ENCODE measurements at regions not wholly inside any gene's neighbourhood (a gene's known extent, or its start where the extent isn't known, plus 50 kb on each side); places are given as distances from the start of the nearest gene placed in this dataset.

GRCh38 chr19:30846102-30846501 is 473.9 kb downstream of the ZNF536 start:
- peaks cover 0 to 2% of the 10 kb centered on the region in 2 experiments; a peak in 1 of 4 replicates for H3K9me3 ChIP-seq (ENCODE audit: insufficient read depth in 2 of 2, low read depth in 1 of 2, low read length in 1 of 2)
- H3K4me3 ChIP-seq (ENCODE audit: extremely low read depth in 1 of 4, insufficient read depth in 2 of 4, low read depth in 3 of 4, low read length in 4 of 4): no peak overlapping the region
- H3K36me3 ChIP-seq (ENCODE audit: control insufficient read depth in 2 of 4, insufficient read depth in 4 of 4, low read length in 3 of 4): no peaks in the 10 kb centered on the region
- no peak overlapping the region for H3K4me2 ChIP-seq (ENCODE audit: insufficient read depth in 1 of 2, low read depth in 2 of 2, low read length in 2 of 2)
- no peak overlapping the region for H3K14ac ChIP-seq (ENCODE audit: insufficient read length)
- H2BK12ac ChIP-seq (ENCODE audit: low read depth, low read length): no peak overlapping the region
- H3K9ac ChIP-seq (replicated peaks in 1 of 4; ENCODE audit: extremely low read depth in 1 of 4, low read depth in 3 of 4, low read length in 3 of 4): no peak overlapping the region
- H2BK5ac ChIP-seq (ENCODE audit: low read depth, low read length): no peak overlapping the region
- no peaks in the 10 kb centered on the region; the same call in 1 of the 2 replicates for H3K23me2 ChIP-seq (ENCODE audit: low read depth, low read length)
- WGBS, 2 experiments (ENCODE audit: extremely low coverage in 1 of 2, insufficient coverage in 1 of 2, insufficient read length in 1 of 2, insufficient replicate concordance in 2 of 2, low coverage in 1 of 2, low lambda C conversion rate in 2 of 2, missing lambda C conversion rate in 1 of 2): 94% methylated on average over 13 of the region's 13 CpGs; no CpG with 5 or more reads in 1 of the 2 experiments
- H4K20me1 ChIP-seq (replicated peaks in 1 of 2; ENCODE audit: control insufficient read depth in 1 of 2, insufficient read depth in 2 of 2, low read length in 2 of 2): no peaks in the 10 kb centered on the region
- no peak overlapping the region for H4K91ac ChIP-seq (replicated peaks; ENCODE audit: insufficient read length, low read length)
- H3K18ac ChIP-seq (ENCODE audit: extremely low read depth, low read length): no peak overlapping the region
- DNase-seq (ENCODE audit: low read depth in 1 of 2, low spot score in 2 of 2) (no peak), FAIRE-seq (no peak)
- H3K79me2 ChIP-seq (ENCODE audit: control insufficient read depth in 1 of 2, insufficient read depth in 2 of 2, low read length in 2 of 2): no peaks in the 10 kb centered on the region
- H3K4ac ChIP-seq (replicated peaks; ENCODE audit: insufficient read length, low read depth, low read length): no peak overlapping the region
- no peak overlapping the region for H3K27ac ChIP-seq (ENCODE audit: low read depth, low read length)
- no peak overlapping the region for H4K8ac ChIP-seq (ENCODE audit: extremely low read depth, insufficient read depth, low read length)
- no peak overlapping the region for H4K5ac ChIP-seq (ENCODE audit: insufficient read length, low read depth, low read length)
- H3K56ac ChIP-seq (replicated peaks; ENCODE audit: insufficient read length, low read depth, low read length): no peak overlapping the region
- H2AK5ac ChIP-seq (ENCODE audit: low read depth, low read length): no peak overlapping the region
- H3K23ac ChIP-seq (ENCODE audit: insufficient read length): no peak overlapping the region
- no peaks in the 10 kb centered on the region for H3K4me1 ChIP-seq (replicated peaks in 1 of 4; ENCODE audit: control insufficient read depth in 3 of 4, insufficient read depth in 4 of 4, low read length in 3 of 4)
- H2BK20ac ChIP-seq (ENCODE audit: low read length): no peak overlapping the region
- H3K27me3 ChIP-seq (replicated peaks in 1 of 4; ENCODE audit: control insufficient read depth in 3 of 4, extremely low read depth in 1 of 4, insufficient read depth in 3 of 4, low read length in 3 of 4): no peaks in the 10 kb centered on the region
- H2BK15ac ChIP-seq (ENCODE audit: low read length): no peak overlapping the region
- ChIA-PET CTCF (ENCODE audit: partially characterized antibody) (interaction anchor here (0.7 to 1.2 kb wide), 3 partner anchors 15 to 634 kb away, joined by 3 read pairs; no protein-coding TSS in a partner anchor), POLR2A (ENCODE audit: partially characterized antibody) (no interaction called here)
- no peak overlapping the region for H2AFZ ChIP-seq (ENCODE audit: low read length)
- no peaks in the 10 kb centered on the region for H3K79me1 ChIP-seq (ENCODE audit: low read depth, low read length)
- H2BK120ac ChIP-seq (replicated peaks; ENCODE audit: low read depth, low read length): no peak overlapping the region
- TF ChIP-seq SIRT6 (IDR thresholded peaks at IDR 0.05; ENCODE audit: low read length): no peak
- no peak for TF ChIP-seq TEAD4 (IDR thresholded peaks at IDR 0.05; ENCODE audit: low read depth, low read length)
- TF ChIP-seq POLR2AphosphoS5 (IDR thresholded peaks at IDR 0.05; ENCODE audit: low read depth, low read length): no peak
- no peak for TF ChIP-seq KDM4A (IDR thresholded peaks at IDR 0.05; ENCODE audit: low read depth, low read length, severe bottlenecking)
- no peak for TF ChIP-seq CTBP2 (IDR thresholded peaks at IDR 0.05; ENCODE audit: borderline replicate concordance, insufficient read depth, insufficient read length, low read length)
- no peak for TF ChIP-seq POLR2A (IDR thresholded peaks at IDR 0.05; ENCODE audit: control extremely low read depth in 1 of 2, low read depth in 2 of 2, low read length in 2 of 2)
- no peak for TF ChIP-seq SUZ12 (IDR thresholded peaks at IDR 0.05; ENCODE audit: low read length)
- no peak for TF ChIP-seq SP1 (IDR thresholded peaks at IDR 0.05; ENCODE audit: low read depth, low read length)
- TF ChIP-seq GABPA (IDR thresholded peaks at IDR 0.05; ENCODE audit: borderline replicate concordance, insufficient read depth, low read length): no peak
- no peak for TF ChIP-seq ATF2 (IDR thresholded peaks at IDR 0.05; ENCODE audit: low read length)
- TF ChIP-seq SRF (IDR thresholded peaks at IDR 0.05; ENCODE audit: low read depth, low read length): no peak
- no peak for TF ChIP-seq SIN3A (conservative IDR thresholded peaks at IDR 0.05 in 1 of 2, IDR thresholded peaks at IDR 0.05 in 1 of 2; ENCODE audit: low read depth in 1 of 2, low read length in 2 of 2)
- no peak for TF ChIP-seq POU5F1 (IDR thresholded peaks at IDR 0.05; ENCODE audit: low read depth, low read length)
- no peak for TF ChIP-seq GTF2F1 (IDR thresholded peaks at IDR 0.05; ENCODE audit: borderline replicate concordance, low read depth, low read length)
